ENCODE measurements at regions not wholly inside any gene's neighbourhood (a gene's known extent, or its start where the extent isn't known, plus 50 kb on each side); places are given as distances from the start of the nearest gene placed in this dataset.
A peak's percentile ranks its signal among the peaks of the same experiment; 100 is the strongest.

DNA sequence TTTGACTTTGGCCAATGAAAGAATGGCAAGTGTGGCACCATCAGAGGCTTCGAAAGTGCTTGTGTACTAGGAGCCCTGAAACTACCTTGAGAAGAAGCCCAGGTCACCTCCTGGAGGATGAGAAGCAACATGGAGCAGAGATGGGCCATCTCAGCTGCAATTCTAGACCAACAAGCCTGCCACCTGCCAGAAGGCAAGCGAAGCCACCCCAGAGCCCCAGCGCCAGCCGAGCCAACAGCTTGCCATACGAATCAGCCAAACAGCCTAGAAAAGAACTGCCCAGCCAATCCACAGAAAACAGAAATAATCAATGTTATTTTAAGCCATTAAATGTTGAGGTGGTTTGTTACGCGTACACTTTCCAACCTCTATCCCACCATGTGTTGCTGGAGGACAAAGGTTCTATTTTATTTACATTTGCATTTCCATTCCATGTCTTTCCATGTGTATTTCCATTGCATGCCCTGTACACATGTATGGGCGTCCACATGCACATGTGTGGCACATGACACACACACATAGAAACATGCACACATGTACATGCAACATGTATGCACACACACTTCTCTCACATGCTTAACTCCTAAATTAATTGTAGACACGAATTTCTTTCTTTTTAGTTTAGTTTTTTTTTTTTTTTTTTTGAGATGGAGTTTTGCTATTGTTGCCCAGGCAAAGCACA, 144.3 kb upstream of the TNRC6C start:
- no peak for DNase-seq

DNA sequence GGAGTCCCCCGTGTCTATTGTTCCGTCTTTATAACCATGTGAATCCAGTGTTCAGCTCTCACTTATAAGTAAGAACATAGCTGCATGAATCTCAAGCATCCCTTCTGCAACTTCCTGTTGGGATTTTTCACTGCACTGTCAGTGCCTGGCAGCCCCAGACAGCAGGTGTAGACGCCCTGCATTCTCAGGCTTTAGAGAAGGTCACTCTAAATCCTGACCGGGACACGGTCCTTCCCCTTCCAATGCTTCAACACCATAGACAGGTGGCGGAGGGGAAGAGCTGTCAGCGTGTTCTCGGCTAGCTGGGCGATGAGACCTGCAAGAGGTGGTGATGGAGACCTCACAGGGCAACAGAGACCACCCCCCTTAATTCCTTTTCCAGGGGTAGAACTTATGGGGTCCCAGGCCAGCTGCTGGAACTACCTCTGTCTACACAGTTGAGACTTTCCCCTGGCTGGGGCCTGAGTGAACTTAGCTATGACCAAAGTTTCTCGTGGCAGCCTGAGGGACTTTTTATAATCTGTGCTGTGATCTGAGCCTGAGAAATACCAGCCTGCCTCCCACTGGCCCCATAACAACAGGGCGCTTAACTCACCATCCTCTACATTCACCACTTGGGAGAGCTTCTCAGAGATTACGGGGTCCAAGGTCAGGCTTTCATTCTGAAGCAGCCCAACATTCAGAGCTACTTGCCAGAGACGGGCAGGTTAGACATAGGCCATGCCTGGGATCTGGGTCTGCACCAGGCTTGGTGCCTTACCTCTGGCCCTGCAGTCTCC, 143.2 kb upstream of the TNRC6C start:
- DNase-seq = no peak

DNA sequence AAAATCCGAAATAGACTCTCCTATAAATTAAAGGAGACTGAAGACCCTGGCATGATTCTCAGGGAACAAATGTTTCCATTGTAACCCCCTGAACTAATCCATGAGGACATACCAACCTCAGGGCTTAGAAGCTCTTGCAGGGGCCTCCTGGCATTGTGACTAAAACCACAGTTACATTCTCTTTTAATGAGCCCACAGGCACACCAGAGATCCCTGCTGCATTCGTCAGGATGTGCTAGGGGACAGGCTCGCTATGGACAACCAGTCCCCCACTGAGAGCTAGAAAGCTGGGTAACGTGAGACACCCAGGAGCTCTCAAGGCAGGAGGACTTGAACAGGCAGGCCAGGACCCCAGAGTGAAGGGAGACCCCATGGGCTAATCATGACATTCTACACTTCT, 140.6 kb upstream of the TNRC6C start:
- no peak for DNase-seq

DNA sequence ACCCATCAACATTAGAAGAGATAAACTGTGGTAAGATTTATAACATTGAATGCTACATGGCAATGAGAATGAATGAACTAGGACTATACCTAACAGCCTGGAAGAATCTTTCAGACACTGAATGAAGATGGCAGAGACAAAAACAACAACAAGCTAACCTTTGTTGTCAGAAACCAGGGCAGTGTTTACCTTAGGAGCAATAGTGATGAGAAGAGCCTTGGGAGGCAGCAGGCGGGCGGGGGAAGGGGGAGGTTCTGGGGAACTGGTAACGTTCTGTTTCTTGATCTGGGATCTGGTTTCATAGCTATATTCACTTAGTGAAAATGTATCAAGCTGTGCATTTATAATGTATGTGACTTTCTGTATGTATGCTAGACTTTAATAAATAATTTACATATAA, 139.0 kb upstream of the TNRC6C start:
- DNase-seq = no peak

DNA sequence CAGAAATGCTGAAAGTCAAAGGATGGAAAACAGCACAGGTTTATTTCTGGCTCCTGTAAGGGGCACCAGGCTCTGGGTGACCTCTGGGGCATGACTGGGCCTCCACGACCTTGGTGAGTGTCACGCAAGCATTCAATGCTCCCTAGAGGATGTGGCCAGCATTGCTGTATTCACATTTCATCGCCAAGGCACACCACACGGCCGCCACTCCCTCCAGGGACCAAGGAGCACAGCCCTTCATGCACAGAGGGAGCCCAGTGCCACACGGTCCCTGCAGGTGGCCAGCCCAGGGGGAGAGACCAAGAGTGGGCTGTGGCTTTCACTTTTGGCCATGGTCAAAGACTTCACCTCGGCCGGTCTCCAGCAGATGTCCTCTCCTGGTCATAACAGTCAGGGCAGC, 137.4 kb upstream of the TNRC6C start:
- DNase-seq = no peak

DNA sequence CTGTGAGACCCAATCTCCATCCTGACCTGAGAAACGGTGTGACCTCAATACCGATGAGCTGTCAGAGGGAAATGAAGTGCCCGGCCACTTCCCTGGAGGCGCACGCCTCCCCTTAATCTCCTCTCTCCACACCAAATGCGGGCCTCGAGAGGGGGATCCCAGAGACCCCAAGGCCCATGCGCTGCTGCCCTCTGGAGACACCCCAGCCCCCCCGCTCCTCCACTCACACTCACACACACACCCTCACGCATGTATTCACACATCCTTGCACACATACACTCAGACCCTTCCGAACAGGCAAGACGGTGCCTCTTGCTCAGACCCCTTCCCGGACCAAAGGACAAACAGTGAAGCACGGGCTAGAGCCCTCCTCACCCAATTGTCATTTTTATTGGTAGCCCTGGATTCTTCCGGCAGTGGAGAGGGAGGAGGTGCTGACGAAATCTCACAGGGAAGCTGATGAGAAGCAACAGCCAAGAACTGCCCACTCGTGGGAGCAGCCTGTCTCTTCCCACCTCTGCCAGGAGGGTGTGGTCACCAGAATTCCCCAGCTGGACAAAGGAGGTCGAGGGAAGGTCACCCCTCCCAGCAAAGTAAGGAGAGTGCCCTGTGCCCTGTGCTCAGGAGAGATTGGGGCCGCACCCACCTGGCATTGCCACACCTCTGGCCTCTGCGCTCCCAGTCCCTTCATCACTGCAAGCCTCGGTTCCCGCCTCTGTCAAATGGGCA, 136.0 kb upstream of the TNRC6C start:
- no peak for DNase-seq

DNA sequence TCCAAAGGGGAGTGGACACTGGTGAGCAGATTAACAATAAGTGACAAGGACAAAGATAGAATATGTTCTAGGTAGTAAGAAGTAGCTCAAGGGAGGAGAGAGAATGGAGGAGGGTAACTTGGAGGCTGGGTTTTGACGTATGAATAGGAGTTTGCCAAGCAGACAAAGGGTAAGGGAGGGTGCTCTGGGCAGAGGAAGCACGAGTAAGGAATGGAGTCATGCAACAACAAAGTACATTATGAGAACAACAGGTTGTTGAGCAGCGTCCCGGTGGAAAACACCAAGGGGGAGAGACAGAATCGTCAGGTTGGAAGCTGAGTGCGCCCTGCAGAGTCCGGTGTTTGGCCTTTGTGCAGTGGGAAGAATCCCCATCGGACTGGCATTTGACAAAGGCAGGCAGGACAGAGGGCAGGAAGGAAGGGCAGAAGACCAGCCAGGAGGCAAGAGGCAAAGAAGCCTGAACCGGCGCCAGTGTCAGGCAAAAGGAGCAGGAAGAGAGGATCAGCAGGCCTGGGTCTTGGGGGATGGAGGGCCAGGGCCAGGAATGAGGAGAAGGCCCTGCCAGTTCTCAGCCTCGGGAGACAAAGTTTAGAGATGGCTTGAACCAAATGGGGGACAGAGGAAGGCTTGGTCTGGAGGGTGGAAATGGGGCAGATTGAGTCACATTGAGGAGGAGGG, 134.3 kb upstream of the TNRC6C start:
- DNase-seq = no peak

DNA sequence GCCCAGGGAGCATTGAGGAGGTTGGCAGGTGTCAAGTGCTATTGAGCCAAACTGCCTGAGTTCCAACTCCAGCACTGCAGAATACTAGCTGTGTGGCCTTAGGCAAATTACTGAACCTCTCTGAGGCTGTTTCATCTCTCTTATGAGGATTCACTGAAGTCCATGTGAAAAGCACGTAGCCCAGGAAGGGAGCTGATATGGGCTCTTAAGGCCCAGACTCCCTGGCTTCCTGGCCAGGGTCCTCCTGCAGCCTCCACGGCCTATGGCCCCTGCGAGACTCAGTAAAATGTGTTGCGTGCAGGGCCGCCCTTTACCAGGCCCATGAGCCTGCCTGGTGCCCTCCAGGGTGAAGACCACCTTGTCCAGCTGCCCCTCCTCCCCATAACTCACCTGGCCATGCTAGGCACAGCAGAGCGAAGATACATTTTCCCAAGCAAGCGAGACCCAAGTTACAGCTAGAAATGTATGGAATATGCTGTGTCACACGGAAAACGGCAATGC, 133.7 kb upstream of the TNRC6C start:
- DNase-seq = no peak

DNA sequence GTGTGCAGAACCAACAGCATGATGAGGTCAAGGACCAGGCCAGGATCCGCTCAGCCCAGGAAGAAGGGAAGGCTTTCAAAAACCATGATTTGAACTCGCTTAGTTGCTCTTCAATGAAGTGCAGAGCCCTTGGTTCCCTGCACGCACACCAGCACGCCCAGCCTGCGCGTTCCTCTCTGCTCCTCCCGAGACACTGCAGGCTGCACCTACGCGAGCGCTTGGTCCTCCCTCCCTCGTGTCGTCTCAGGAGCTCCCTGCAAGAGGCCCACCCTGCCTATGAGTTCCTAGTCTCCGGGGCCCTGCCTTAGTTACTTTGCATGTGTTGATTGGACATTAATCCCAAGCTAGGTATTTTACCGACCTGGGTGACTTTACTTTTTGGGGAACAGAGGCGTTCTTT, 132.9 kb upstream of the TNRC6C start:
- DNase-seq = no peak

DNA sequence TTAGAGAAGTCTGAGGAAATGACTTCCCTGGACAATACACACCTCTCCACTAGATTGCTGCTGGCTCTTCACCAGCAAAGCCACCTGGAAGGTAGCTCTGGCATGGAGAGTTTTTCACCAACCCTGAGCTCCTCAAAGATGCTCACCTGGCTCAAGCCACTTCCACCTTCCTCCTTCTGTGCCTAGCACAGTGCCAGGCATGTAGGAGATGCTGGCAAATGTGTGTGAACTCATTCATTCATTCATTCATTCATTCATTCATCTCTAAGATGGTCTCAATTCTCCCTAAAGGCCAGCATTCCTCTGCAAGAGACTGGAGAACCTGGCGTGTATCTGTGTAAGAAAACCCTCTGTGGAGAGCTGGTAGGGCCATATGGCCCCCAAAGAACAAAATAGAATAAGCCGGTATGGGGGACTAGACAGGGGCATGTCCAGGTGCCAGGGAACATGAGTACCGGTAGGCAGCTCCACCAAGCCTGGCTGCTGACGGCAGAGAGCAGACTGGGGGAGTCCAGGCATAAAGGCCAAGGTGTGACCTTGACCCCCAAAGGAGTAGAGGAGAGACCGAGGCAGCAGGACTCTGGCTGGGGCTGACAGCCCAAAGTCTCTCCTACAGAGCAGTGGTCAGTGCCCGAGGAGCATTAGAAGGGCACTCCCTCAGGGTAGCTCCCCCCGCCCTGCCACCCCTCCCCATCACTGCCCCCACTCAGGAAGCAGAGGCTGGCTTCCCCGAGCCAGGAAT, 132.2 kb upstream of the TNRC6C start:
- no peak for DNase-seq

DNA sequence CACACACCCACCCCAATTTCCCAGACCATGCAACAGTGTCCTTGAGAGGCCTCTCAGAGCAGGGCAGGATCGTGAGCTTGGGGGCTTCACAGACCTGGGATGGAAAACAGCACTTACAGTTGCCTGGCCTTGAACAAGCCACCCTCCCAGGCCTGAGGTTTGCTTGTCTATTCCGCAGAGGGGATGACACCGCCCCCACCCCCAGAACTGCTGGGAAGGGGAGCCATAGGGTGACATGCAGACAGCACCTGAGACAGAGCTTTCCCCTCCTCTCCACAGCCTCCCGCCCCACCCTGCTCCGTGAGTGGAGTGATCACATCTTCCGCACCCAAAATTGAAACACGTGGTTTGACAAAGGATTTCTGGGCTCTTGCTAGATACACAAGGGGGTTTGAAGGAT, 131.5 kb upstream of the TNRC6C start:
- DNase-seq = no peak

DNA sequence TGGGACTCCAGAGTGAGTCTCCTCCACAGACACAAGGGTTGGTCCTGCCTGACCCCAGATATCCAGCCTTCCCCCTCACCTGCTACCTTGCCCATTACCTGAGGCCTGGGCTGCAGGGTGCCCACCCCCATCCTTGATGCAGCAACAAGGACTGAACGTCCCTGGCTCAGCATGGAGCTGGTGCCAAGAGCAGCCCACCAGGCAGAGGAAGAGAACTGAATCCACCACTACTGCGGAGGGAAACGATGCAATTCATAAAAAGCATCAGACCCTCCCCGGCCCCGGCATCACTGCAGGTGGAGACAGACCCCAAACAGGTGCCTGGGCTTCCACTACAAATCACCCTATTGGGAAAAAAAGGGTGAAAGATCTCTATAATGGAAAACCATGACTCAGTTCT, 131.0 kb upstream of the TNRC6C start:
- no peak for DNase-seq

DNA sequence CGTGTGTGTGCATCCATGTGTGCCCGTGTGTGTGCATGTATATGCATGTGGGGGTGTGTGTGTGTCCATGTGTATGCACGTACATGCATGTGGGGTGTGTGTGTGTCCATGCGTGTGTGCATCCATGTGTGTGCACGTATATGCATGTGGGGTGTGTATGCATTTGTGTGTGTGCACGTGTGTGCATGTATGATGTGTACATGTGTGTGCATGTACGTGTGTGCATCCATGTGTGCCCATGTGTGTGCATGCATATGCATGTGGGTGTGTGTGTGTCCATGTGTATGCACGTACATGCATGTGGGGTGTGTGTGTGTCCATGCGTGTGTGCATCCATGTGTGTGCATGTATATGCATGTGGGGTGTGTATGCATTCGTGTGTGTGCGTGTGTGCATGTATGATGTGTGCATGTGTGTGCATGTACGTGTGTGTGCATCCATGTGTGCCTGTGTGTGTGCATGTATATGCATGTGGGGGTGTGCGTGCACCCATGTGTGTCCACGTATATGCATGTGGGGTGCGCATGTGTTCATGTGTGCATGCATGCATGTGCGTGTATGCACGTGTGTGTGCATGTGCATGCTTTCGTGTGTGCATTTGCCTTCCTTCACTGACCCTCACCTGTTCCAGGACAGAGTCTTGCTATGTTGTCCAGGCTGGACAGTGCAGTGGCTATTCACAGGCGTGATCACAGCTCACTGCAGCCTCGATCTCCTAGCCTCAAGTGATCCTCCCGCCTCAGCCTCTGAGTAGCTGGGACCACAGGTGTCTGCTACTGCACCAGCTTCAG, 129.6 kb upstream of the TNRC6C start:
- DNase-seq = no peak

DNA sequence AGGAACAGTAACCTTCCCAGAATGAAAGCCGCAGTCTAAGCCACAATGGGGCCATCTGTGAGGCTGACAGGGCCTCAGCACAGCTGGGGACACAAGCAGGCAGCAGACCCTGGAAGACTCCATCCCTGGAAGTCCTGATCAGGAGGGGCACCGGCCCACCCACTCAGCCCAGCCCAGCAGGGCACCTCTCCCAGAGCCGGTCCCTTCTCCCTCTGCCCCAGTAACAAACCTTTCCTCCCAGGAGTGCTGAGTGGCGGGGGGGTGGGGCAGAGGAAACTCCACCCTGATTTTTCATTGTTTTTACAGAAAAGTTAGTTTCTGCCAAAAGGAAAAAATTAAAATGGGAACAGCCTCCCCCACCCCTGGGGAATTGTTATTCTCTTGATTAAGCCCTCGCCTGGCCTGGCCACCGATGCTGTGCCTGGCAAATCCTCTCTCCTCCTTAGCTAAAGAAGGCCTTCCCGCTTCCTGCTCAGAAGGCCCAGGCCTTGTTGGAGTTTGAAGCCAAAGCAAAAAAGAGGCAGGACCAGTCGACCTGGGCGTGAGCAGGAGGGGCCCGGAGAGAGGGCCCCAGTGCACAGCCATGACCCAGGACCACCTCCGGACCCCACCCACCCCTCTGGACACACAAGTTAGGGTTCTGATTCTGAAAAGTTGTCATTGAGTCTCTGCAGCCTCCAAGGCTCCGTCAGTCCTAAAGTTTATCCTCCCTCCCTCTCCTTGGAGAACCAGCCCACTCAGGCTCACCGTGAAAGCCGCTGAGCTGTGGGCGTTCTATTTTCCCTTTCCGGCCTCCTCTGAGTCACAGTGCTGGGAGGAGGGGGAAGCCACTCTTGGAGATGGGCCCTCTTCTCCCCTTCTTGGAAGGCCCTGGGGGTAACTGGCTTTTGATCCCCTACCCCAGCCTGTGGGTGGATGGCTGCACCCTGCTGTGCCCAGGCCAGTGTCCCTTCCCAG, 128.4 kb upstream of the TNRC6C start:
- peak; percentile 71 for DNase-seq

DNA sequence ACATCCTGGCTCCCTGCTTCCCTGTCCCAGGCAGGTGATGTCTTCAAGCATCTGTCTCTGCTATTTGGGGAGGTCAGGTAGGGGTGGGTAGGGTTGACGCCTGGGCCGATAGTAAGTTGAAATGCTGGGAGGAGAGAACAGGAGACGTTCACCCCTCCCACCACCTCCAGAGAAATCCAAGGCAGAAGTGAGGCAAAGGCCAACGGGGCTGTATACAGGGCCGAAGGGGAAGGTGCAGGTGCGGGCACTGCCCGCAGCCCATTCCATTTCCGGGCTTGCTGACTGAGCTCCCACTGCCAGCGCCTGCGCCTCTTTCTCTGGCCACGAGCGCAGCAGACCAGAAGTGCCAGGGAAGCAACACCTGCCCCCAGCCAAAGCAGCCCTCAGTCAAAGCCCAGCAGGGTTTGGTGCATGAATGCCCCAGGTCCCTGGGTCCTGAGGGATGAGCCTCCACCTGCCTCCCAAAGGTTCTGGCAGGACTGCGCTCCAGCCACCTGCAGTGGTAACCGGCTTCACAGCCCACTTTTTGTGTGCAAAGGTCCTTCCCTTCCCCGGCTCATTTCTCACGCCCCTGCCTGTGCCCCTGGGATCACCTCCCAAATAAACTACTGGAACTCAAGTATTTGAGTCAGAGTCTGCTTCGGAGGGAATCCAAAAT, 127.6 kb upstream of the TNRC6C start:
- no peak for DNase-seq

DNA sequence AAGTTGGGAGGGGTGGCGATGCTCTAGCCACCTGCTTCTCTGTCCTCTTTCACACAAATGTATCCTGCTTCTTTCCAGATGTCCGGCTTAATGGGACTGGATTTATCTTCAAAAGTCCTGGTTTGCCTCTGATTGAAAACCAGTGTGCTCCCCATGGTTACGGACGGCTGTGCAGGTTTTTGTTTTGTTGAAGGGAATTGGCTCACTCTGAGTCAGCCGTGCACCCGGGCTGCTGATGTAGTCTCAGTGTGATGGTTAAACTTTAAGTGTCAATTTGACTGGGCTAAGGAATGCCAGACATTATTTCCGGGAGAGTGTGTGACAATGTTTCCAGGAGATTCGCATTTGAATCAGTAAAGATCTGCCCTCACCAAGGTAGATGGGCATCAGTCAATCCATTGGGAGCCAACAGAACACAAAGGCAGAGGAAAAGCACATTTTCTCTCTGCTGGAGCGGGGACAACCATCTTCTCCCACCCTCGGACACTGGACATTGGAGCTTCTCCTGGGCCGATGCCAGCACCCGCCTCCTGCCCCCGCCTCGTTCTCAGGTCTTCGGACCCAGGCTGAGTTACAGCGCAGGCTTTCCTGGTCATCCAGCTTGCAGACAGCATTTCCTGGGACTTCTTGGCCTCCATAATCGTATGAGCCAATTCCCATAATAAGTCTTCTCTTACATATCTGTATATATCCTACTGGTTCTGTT, 126.9 kb upstream of the TNRC6C start:
- DNase-seq = no peak

DNA sequence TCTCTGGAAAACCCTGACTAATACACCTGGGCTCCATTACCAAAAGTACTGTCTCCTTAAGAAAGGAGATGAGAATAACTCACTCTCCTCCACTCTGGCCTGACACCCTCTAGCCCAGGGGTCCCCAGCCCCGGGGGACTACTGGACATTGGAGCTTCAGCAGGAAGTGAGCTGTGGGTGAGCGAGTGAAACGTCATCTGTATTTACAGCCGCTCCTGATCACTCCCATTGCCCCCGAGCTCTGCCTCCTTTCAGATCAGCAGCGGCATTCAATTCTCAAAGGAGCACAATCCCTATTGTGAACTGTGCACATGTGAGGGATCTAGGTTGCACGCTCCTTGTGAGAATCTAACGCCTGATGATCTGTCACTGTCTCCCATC, 126.3 kb upstream of the TNRC6C start:
- no peak for DNase-seq

DNA sequence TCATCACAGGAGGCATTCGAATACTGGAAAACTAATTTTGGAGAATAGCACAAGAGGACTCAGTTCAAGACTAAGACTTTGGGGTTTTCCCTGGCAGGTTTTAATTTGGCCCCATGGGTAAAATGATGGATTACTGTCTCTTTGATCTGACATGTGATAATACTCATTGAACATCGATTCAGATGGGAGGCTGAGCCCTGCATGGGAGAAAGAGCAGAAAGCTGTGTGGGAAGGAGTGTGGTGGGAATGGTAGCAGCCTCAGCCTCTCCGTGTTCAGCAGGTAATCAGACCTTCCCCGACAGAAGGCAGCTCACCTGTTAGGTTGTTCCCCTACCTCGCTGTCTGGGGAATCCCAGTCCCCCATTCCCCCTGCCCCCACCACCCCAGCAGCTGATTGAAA, 124.7 kb upstream of the TNRC6C start:
- DNase-seq = no peak
